ENCODE measurements at regions not wholly inside any gene's neighbourhood (a gene's known extent, or its start where the extent isn't known, plus 50 kb on each side); places are given as distances from the start of the nearest gene placed in this dataset.
"Not testable (repeated sequence)": the region's sequence is repeated elsewhere in the genome, so short reads cannot be mapped to it uniquely, and the experiment has no call there.

GRCh38 chr13:70769817-70770216, 661.6 kb upstream of the KLHL1 start:
- no peak overlapping the region for H2AFZ ChIP-seq (ENCODE audit: low read length)
- no peaks in the 10 kb centered on the region for H3K4me1 ChIP-seq (ENCODE audit: low read length)
- no peaks in the 10 kb centered on the region; the same call in 1 of the 2 replicates for H3K9me3 ChIP-seq (ENCODE audit: low read length)
- H3K27ac ChIP-seq (ENCODE audit: low read length) = no peak overlapping the region
- no peak overlapping the region for H3K4me2 ChIP-seq (ENCODE audit: low read depth, low read length, poor library complexity, severe bottlenecking)
- no peaks in the 10 kb centered on the region for H3K79me2 ChIP-seq (ENCODE audit: low read length)
- no peaks in the 10 kb centered on the region for H4K20me1 ChIP-seq (ENCODE audit: insufficient read depth, low read depth, low read length)
- no peaks in the 10 kb centered on the region for H3K27me3 ChIP-seq (ENCODE audit: low read length)
- H3K4me3 ChIP-seq (ENCODE audit: low read length) = no peak overlapping the region
- no peak for DNase-seq
- no peak overlapping the region for H3K9ac ChIP-seq (ENCODE audit: low read length)
- no peaks in the 10 kb centered on the region for H3K9me2 ChIP-seq (replicated peaks; ENCODE audit: insufficient read depth, low read length)
- no peaks in the 10 kb centered on the region for H3K36me3 ChIP-seq (ENCODE audit: insufficient read depth, low read length)

- Histone ChIP-seq H3K79me2 (ENCODE audit: low read length) (no peaks in the 10 kb centered on the region), H3K27me3 (ENCODE audit: low read length) (no peaks in the 10 kb centered on the region), H2AFZ (ENCODE audit: low read length) (no peak overlapping the region), H3K9me2 (replicated peaks; ENCODE audit: insufficient read depth, low read length) (no peaks in the 10 kb centered on the region), H3K4me1 (ENCODE audit: low read length) (no peaks in the 10 kb centered on the region), H3K4me3 (ENCODE audit: low read length) (no peak overlapping the region), H3K27ac (ENCODE audit: low read length) (no peak overlapping the region), H3K9me3 (ENCODE audit: low read length) (peaks cover 3% of the 10 kb centered on the region), H3K9ac (ENCODE audit: low read length) (no peak overlapping the region), H3K36me3 (ENCODE audit: insufficient read depth, low read length) (no peaks in the 10 kb centered on the region), H4K20me1 (ENCODE audit: insufficient read depth, low read depth, low read length) (no peaks in the 10 kb centered on the region), H3K4me2 (ENCODE audit: low read depth, low read length, poor library complexity, severe bottlenecking) (no peak overlapping the region)
- no peak for DNase-seq
These were observed 650.7 kb upstream of the KLHL1 start for GRCh38 chr13:70758932-70759331.

DNA sequence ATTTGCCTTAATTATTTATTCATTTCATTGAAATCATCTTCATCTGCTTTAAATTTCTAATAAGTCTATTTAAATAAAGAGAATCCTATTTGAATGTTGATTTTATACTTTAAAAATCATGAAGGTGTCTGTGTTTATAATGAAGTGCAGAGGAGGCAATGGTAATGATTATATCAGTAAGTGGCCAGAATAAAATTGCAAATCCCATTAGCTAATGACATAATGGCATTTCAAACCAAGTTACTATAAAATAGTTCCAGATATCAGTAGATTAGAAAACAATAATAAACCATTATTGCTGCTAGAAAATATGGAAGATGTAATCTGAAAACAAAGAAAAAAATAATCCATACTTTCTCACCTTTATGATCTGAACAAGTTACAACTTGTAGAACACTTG, 647.8 kb upstream of the KLHL1 start:
- Histone ChIP-seq H3K9me3 (ENCODE audit: low read length) (peaks cover 11% of the 10 kb centered on the region), H3K27me3 (ENCODE audit: low read length) (no peaks in the 10 kb centered on the region), H3K9me2 (replicated peaks; ENCODE audit: insufficient read depth, low read length) (no peaks in the 10 kb centered on the region), H3K4me1 (ENCODE audit: low read length) (no peaks in the 10 kb centered on the region), H4K20me1 (ENCODE audit: insufficient read depth, low read depth, low read length) (no peaks in the 10 kb centered on the region), H3K27ac (ENCODE audit: low read length) (no peak overlapping the region), H3K36me3 (ENCODE audit: insufficient read depth, low read length) (no peaks in the 10 kb centered on the region), H3K4me3 (ENCODE audit: low read length) (no peak overlapping the region), H2AFZ (ENCODE audit: low read length) (no peak overlapping the region), H3K9ac (ENCODE audit: low read length) (no peak overlapping the region), H3K4me2 (ENCODE audit: low read depth, low read length, poor library complexity, severe bottlenecking) (no peak overlapping the region), H3K79me2 (ENCODE audit: low read length) (no peaks in the 10 kb centered on the region)
- DNase-seq = no peak

DNA sequence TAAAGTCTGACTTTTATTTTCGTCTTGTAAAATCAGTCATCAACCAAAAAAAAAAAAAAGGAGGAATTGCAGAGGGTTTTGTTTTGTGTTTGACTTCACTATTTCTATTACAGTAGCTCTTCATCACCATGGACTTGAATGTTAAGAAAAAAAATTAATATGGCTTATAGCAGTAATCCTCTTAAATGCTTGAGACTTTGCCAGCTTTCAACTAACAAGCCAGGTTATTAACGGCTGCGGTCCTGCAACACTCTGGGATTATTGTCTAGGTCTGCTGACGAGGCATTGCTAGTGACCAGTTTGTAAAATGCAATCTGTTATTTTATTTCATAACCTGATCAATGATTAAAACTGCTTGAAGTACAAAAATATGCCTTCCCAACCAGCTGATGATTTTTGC, 647.2 kb upstream of the KLHL1 start:
- Histone ChIP-seq H3K79me2 (ENCODE audit: low read length) (no peaks in the 10 kb centered on the region), H3K36me3 (ENCODE audit: insufficient read depth, low read length) (no peaks in the 10 kb centered on the region), H3K9me2 (replicated peaks; ENCODE audit: insufficient read depth, low read length) (no peaks in the 10 kb centered on the region), H4K20me1 (ENCODE audit: insufficient read depth, low read depth, low read length) (no peaks in the 10 kb centered on the region), H3K27me3 (ENCODE audit: low read length) (no peaks in the 10 kb centered on the region), H3K9me3 (ENCODE audit: low read length) (peaks cover 11% of the 10 kb centered on the region), H3K4me1 (ENCODE audit: low read length) (no peaks in the 10 kb centered on the region), H3K4me3 (ENCODE audit: low read length) (no peak overlapping the region), H3K27ac (ENCODE audit: low read length) (no peak overlapping the region), H3K9ac (ENCODE audit: low read length) (no peak overlapping the region), H3K4me2 (ENCODE audit: low read depth, low read length, poor library complexity, severe bottlenecking) (no peak overlapping the region), H2AFZ (ENCODE audit: low read length) (no peak overlapping the region)
- DNase-seq = no peak

- no peak overlapping the region for H2AFZ ChIP-seq (ENCODE audit: low read length)
- no peak overlapping the region for H3K9ac ChIP-seq (ENCODE audit: low read length)
- no peaks in the 10 kb centered on the region for H3K36me3 ChIP-seq (ENCODE audit: insufficient read depth, low read length)
- H3K4me1 ChIP-seq (ENCODE audit: low read length) = no peaks in the 10 kb centered on the region
- H3K9me2 ChIP-seq (replicated peaks; ENCODE audit: insufficient read depth, low read length) = no peaks in the 10 kb centered on the region
- no peak for DNase-seq
- H3K27ac ChIP-seq (ENCODE audit: low read length) = no peak overlapping the region
- H3K9me3 ChIP-seq (ENCODE audit: low read length) = peaks cover 4% of the 10 kb centered on the region
- no peak overlapping the region for H3K4me2 ChIP-seq (ENCODE audit: low read depth, low read length, poor library complexity, severe bottlenecking)
- H3K4me3 ChIP-seq (ENCODE audit: low read length) = no peak overlapping the region
- H3K79me2 ChIP-seq (ENCODE audit: low read length) = no peaks in the 10 kb centered on the region
- no peaks in the 10 kb centered on the region for H3K27me3 ChIP-seq (ENCODE audit: low read length)
- H4K20me1 ChIP-seq (ENCODE audit: insufficient read depth, low read depth, low read length) = no peaks in the 10 kb centered on the region
These were observed 639.0 kb upstream of the KLHL1 start for GRCh38 chr13:70747262-70747661.

DNA sequence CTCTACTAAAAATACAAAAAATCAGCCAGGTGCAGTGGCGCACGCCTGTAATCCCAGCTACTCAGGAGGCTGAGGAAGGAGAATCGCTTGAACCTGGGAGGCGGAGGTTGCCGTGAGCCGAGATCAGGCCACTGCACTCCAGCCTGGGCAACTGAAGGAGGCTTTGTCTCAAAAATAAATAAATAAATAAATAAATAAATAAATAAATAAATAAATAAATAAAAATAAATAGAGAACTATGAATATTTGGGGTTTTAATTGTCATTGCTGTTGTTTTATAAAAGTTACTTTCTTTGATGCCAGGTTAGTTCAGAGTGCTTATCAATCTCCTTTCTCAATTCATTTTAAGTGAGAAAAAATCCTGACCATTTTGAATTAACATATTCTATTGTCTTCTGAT, 638.2 kb upstream of the KLHL1 start:
- not testable (repeated sequence) for H4K20me1 ChIP-seq (ENCODE audit: insufficient read depth, low read depth, low read length); H3K4me2 ChIP-seq (ENCODE audit: low read depth, low read length, poor library complexity, severe bottlenecking); H3K4me3 ChIP-seq (ENCODE audit: low read length); H3K36me3 ChIP-seq (ENCODE audit: insufficient read depth, low read length); DNase-seq; H3K27ac ChIP-seq (ENCODE audit: low read length); H3K9me2 ChIP-seq (replicated peaks; ENCODE audit: insufficient read depth, low read length); H3K4me1 ChIP-seq (ENCODE audit: low read length); H3K79me2 ChIP-seq (ENCODE audit: low read length); H3K9ac ChIP-seq (ENCODE audit: low read length); H2AFZ ChIP-seq (ENCODE audit: low read length); H3K27me3 ChIP-seq (ENCODE audit: low read length); H3K9me3 ChIP-seq (ENCODE audit: low read length)

GRCh38 chr13:70736622-70737317, 628.5 kb upstream of the KLHL1 start:
- no peaks in the 10 kb centered on the region for H3K36me3 ChIP-seq (ENCODE audit: insufficient read depth, low read length)
- no peak overlapping the region for H3K9ac ChIP-seq (ENCODE audit: low read length)
- no peak for DNase-seq
- no peaks in the 10 kb centered on the region for H3K4me1 ChIP-seq (ENCODE audit: low read length)
- no peaks in the 10 kb centered on the region; the same call in 1 of the 2 replicates for H3K9me3 ChIP-seq (ENCODE audit: low read length)
- no peak overlapping the region for H2AFZ ChIP-seq (ENCODE audit: low read length)
- H3K4me2 ChIP-seq (ENCODE audit: low read depth, low read length, poor library complexity, severe bottlenecking) = no peak overlapping the region
- H3K79me2 ChIP-seq (ENCODE audit: low read length) = no peaks in the 10 kb centered on the region
- H3K27me3 ChIP-seq (ENCODE audit: low read length) = no peaks in the 10 kb centered on the region
- H3K27ac ChIP-seq (ENCODE audit: low read length) = no peak overlapping the region
- no peak overlapping the region for H3K4me3 ChIP-seq (ENCODE audit: low read length)
- H4K20me1 ChIP-seq (ENCODE audit: insufficient read depth, low read depth, low read length) = no peaks in the 10 kb centered on the region
- H3K9me2 ChIP-seq (replicated peaks; ENCODE audit: insufficient read depth, low read length) = no peaks in the 10 kb centered on the region

DNA sequence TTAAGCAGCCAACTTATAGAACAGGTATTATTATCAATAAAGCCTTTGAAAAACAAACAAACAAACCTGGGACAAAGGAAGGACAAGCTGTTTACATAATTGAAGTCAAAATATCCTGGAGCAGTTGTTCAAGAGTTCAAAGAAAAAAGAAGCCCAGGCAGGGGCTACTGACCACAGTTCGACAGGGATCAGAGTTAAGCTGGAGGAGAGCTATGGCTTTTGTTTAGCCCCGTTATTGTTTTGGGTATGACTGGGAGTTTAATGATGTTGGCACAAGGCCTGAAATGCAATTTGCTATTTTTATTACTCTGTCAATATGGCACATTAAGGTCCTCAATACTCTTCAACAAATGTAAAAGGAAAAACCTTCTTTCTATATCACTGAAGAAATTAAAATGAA, 624.4 kb upstream of the KLHL1 start:
- H3K27ac ChIP-seq (ENCODE audit: low read length) = no peak overlapping the region

More for the DNA sequence above, 624.4 kb upstream of the KLHL1 start:
- no peak overlapping the region for H3K4me3 ChIP-seq (ENCODE audit: low read length)
- H4K20me1 ChIP-seq (ENCODE audit: insufficient read depth, low read depth, low read length) = no peaks in the 10 kb centered on the region
- no peak overlapping the region for H3K9ac ChIP-seq (ENCODE audit: low read length)
- H3K27me3 ChIP-seq (ENCODE audit: low read length) = no peaks in the 10 kb centered on the region
- DNase-seq = no peak
- H3K4me1 ChIP-seq (ENCODE audit: low read length) = no peaks in the 10 kb centered on the region
- H3K79me2 ChIP-seq (ENCODE audit: low read length) = no peaks in the 10 kb centered on the region
- H3K4me2 ChIP-seq (ENCODE audit: low read depth, low read length, poor library complexity, severe bottlenecking) = no peak overlapping the region
- H3K9me2 ChIP-seq (replicated peaks; ENCODE audit: insufficient read depth, low read length) = no peaks in the 10 kb centered on the region
- no peaks in the 10 kb centered on the region for H3K36me3 ChIP-seq (ENCODE audit: insufficient read depth, low read length)
- no peaks in the 10 kb centered on the region; the same call in 1 of the 2 replicates for H3K9me3 ChIP-seq (ENCODE audit: low read length)
- no peak overlapping the region for H2AFZ ChIP-seq (ENCODE audit: low read length)

All from Karpas-422 (cell line).